ENCODE measurements at regions not wholly inside any gene's neighbourhood (a gene's known extent, or its start where the extent isn't known, plus 50 kb on each side); places are given as distances from the start of the nearest gene placed in this dataset.
A peak's percentile ranks its signal among the peaks of the same experiment; 100 is the strongest.

DNA sequence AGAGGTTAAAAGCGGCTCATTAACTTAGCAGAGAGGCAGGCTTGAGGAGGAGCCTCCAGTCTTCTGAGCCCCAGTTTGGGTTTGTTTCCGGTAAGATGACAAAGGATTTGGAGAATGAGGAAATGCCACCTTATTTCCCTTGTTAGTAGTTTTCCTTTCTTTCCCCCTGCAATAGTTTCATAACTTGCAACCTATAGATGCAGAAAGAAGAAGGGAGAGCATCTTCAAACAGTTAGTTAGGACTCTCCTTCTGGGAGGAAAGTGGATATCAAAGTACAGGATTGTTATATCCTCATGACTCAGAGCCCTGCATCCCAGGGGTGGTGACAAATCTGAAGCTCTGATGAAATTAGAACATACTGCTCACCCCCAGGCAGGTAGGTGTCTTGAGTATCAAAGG lies 180.7 kb upstream of the SLC38A2 start:
- H3K27me3 ChIP-seq (ENCODE audit: control insufficient read depth, insufficient read depth, low read length): no peaks in the 10 kb centered on the region
- TF ChIP-seq CTCF (IDR thresholded peaks at IDR 0.05; ENCODE audit: insufficient read depth, low read length, severe bottlenecking): no peak
- DNase-seq (ENCODE audit: low read depth) (peak; percentile 96), FAIRE-seq (no peak)
- H3K4me3 ChIP-seq (ENCODE audit: low read depth, low read length): no peak overlapping the region
- no peaks in the 10 kb centered on the region for H3K36me3 ChIP-seq (ENCODE audit: control insufficient read depth, insufficient read depth, low read length)

GRCh38 chr12:46550266-46550879 lies 177.8 kb upstream of the SLC38A2 start:
- TF ChIP-seq CTCF (IDR thresholded peaks at IDR 0.05; ENCODE audit: insufficient read depth, low read length, severe bottlenecking): no peak
- Histone ChIP-seq H3K4me3 (ENCODE audit: low read depth, low read length) (no peak overlapping the region), H3K27me3 (ENCODE audit: control insufficient read depth, insufficient read depth, low read length) (no peaks in the 10 kb centered on the region), H3K36me3 (ENCODE audit: control insufficient read depth, insufficient read depth, low read length) (no peaks in the 10 kb centered on the region)
- no peak for DNase-seq (ENCODE audit: low read depth)
- FAIRE-seq: no peak

GRCh38 chr12:46549527-46550265 lies 177.1 kb upstream of the SLC38A2 start:
- no peak for TF ChIP-seq CTCF (IDR thresholded peaks at IDR 0.05; ENCODE audit: insufficient read depth, low read length, severe bottlenecking)
- DNase-seq (ENCODE audit: low read depth): peak; percentile 96

DNA sequence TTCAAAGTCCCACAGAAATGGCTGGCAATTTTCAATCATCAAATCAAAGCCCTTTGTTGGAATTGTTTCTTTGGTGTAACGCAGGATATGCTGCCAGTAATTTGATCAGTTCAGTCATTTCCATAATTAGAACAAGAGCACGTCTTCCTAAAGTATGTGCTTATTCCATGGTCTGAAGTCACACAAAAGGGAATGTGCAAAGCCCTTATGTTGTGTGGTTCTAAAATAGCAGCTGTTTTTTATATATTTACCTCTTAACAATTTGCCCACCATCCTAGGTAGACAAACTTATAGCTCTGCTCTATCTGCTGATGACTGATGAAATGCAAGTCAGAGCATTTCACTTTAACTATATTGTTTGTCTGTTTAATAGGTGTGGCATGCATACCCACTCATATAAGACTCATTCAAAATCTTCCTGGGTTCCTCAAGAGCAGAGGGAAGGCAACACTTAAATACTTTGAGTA lies 176.1 kb upstream of the SLC38A2 start:
- DNase-seq (ENCODE audit: low read depth): peak; percentile 96
- no peak for FAIRE-seq
- Histone ChIP-seq H3K4me3 (ENCODE audit: low read depth, low read length) (no peak overlapping the region), H3K36me3 (ENCODE audit: control insufficient read depth, insufficient read depth, low read length) (no peaks in the 10 kb centered on the region), H3K27me3 (ENCODE audit: control insufficient read depth, insufficient read depth, low read length) (no peaks in the 10 kb centered on the region)
- TF ChIP-seq CTCF (IDR thresholded peaks at IDR 0.05; ENCODE audit: insufficient read depth, low read length, severe bottlenecking): no peak

More at GRCh38 chr12:46549527-46550265, 177.1 kb upstream of the SLC38A2 start:
- Histone ChIP-seq H3K27me3 (ENCODE audit: control insufficient read depth, insufficient read depth, low read length) (no peaks in the 10 kb centered on the region), H3K4me3 (ENCODE audit: low read depth, low read length) (no peak overlapping the region), H3K36me3 (ENCODE audit: control insufficient read depth, insufficient read depth, low read length) (no peaks in the 10 kb centered on the region)
- peak; percentile 28 for FAIRE-seq

DNA sequence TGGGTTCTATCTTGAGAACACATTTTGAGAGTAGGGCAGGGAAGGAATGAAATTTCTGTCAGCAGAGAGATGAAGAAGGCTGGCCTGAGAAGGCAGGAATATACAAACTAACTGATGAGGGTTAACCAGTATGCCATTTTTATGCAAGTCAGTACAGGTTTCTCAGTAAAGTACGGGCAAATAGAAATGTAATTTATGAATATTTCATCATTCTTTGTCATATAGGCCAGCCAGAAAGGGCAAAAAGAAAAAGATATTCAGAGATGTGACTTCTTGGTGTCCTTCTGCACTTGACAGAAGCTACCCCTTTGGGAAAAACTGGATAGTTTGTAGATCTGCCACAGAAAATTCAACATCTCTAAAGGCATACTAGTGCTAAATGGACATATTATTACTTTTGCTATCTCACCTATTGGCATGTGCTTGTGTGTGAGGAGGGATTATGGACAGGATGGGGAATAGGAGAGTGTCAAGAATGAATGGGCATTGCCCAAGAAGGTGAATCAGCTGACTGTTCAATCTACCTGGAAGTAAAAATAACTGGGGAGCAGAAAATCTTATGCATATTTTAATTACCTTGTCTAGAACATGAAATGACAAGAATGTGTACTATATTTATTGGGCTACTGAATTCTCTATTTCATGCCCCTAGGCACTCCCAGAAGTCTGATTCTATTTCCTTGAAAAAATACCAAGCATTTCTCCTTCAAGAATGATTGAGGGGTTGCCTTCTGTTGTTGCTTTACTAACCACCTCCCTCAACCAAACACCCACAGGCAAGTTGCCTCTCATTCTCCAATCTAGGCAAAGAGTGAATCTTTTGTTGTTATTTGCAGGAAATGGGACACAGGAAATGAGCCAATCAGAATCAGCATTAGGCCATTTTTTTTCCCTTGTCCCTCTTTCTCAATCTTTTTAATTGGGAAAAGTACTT lies 175.1 kb upstream of the SLC38A2 start:
- no peak for TF ChIP-seq CTCF (IDR thresholded peaks at IDR 0.05; ENCODE audit: insufficient read depth, low read length, severe bottlenecking)
- Histone ChIP-seq H3K27me3 (ENCODE audit: control insufficient read depth, insufficient read depth, low read length) (no peaks in the 10 kb centered on the region), H3K36me3 (ENCODE audit: control insufficient read depth, insufficient read depth, low read length) (no peaks in the 10 kb centered on the region), H3K4me3 (ENCODE audit: low read depth, low read length) (no peak overlapping the region)
- FAIRE-seq (no peak), DNase-seq (ENCODE audit: low read depth) (peak; percentile 92)

Data from bronchial epithelial cell (primary cell).